GM12891 (cell line): ENCODE measurements at regions not wholly inside any gene's neighbourhood (a gene's known extent, or its start where the extent isn't known, plus 50 kb on each side); places are given as distances from the start of the nearest gene placed in this dataset.

Experiments used
- PAX5 ChIP-seq: IDR thresholded peaks from 2 replicates; pipeline ENCODE4 v1.6.1; 2011; ENCODE audit warnings: low read length, moderate library complexity, mild to moderate bottlenecking; ENCODE audit not compliant: insufficient read depth, severe bottlenecking
- POLR2A ChIP-seq: IDR thresholded peaks from 2 replicates; pipeline ENCODE4 v1.6.1; 2011; ENCODE audit warnings: low read depth, low read length, control low read depth
- POLR2AphosphoS5 ChIP-seq: IDR thresholded peaks from 2 replicates; pipeline ENCODE4 v1.6.1; 2011; ENCODE audit warnings: low read depth, low read length, control low read depth
- POU2F2 ChIP-seq: IDR thresholded peaks from 2 replicates; pipeline ENCODE4 v1.6.1; 2011; ENCODE audit warnings: low read depth, mild to moderate bottlenecking, control low read depth, low read length, moderate library complexity
- SPI1 ChIP-seq: IDR thresholded peaks from 2 replicates; pipeline ENCODE4 v1.6.1; 2011; ENCODE audit warnings: low read depth, low read length, control low read depth
- TAF1 ChIP-seq: IDR thresholded peaks from 2 replicates; pipeline ENCODE4 v1.6.1; 2011; ENCODE audit warnings: low read depth, low read length, control low read depth

- TF ChIP-seq POLR2A, result no peak
- TF ChIP-seq POLR2AphosphoS5, result no peak
- no peak for TF ChIP-seq TAF1
- TF ChIP-seq PAX5, result no peak
- no peak for TF ChIP-seq POU2F2
- no peak for TF ChIP-seq SPI1
Observed at GRCh38 chr2:20560011-20560410, 90.9 kb downstream of the HS1BP3 start.
